Esophagus mucosa (tissue), 1 donor: ENCODE measurements at regions not wholly inside any gene's neighbourhood (a gene's known extent, or its start where the extent isn't known, plus 50 kb on each side); places are given as distances from the start of the nearest gene placed in this dataset.
"Not testable (repeated sequence)": the region's sequence is repeated elsewhere in the genome, so short reads cannot be mapped to it uniquely, and the experiment has no call there.

ENCODE experiments used
- ATAC-seq: fragments of 200-7000 bp; cut with Tn5 transposase; one replicate; pipeline ENCODE4 v1.9.1; 2020
- donor health status: DM: yes; HTN: yes; CAD: no.

GRCh38 chr3:166011771-166012170, 174.5 kb upstream of the BCHE start:
- no peak for ATAC-seq

GRCh38 chr3:166005126-166005525, 167.9 kb upstream of the BCHE start:
- no peak for ATAC-seq

- no peak for ATAC-seq
These were observed 157.1 kb upstream of the BCHE start for GRCh38 chr3:165994293-165994692.

GRCh38 chr3:165984589-165984988, 147.4 kb upstream of the BCHE start:
- no peak for ATAC-seq

GRCh38 chr3:165983284-165983683, 146.1 kb upstream of the BCHE start:
- ATAC-seq = no peak

- ATAC-seq = no peak
These were observed 144.1 kb upstream of the BCHE start for GRCh38 chr3:165981318-165981717.

GRCh38 chr3:165960825-165961224, 123.6 kb upstream of the BCHE start:
- not testable (repeated sequence) for ATAC-seq

- ATAC-seq = no peak
These were observed 116.9 kb upstream of the BCHE start for GRCh38 chr3:165954171-165954570.

GRCh38 chr3:165946360-165946759, 109.1 kb upstream of the BCHE start:
- ATAC-seq = no peak

GRCh38 chr3:165938986-165939540, 101.8 kb upstream of the BCHE start:
- no peak for ATAC-seq

GRCh38 chr3:165936081-165936480, 98.9 kb upstream of the BCHE start:
- not testable (repeated sequence) for ATAC-seq

- ATAC-seq = not testable (repeated sequence)
These were observed 87.1 kb upstream of the BCHE start for GRCh38 chr3:165924301-165924791.

GRCh38 chr3:165920984-165921383, 83.8 kb upstream of the BCHE start:
- ATAC-seq = no peak

GRCh38 chr3:165919284-165919683, 82.1 kb upstream of the BCHE start:
- ATAC-seq = no peak

- no peak for ATAC-seq
These were observed 81.4 kb upstream of the BCHE start for GRCh38 chr3:165918657-165918979.

GRCh38 chr3:165917938-165918656, 80.9 kb upstream of the BCHE start:
- not testable (repeated sequence) for ATAC-seq

- ATAC-seq = not testable (repeated sequence)
These were observed 77.9 kb upstream of the BCHE start for GRCh38 chr3:165915104-165915503.

GRCh38 chr3:165903885-165904630, 66.8 kb upstream of the BCHE start:
- no peak for ATAC-seq

- ATAC-seq = no peak
These were observed 61.8 kb upstream of the BCHE start for GRCh38 chr3:165899066-165899465.

- ATAC-seq = no peak
These were observed 59.9 kb upstream of the BCHE start for GRCh38 chr3:165897137-165897536.

- no peak for ATAC-seq
These were observed 58.7 kb upstream of the BCHE start for GRCh38 chr3:165895919-165896318.

GRCh38 chr3:165892565-165892964, 55.3 kb upstream of the BCHE start:
- no peak for ATAC-seq
